Choroid plexus epithelial cell (primary cell): ENCODE measurements at regions not wholly inside any gene's neighbourhood (a gene's known extent, or its start where the extent isn't known, plus 50 kb on each side); places are given as distances from the start of the nearest gene placed in this dataset.

Experiments used
- DNase-seq: peaks from one replicate; pipeline ENCODE4 v3.0.0-alpha.2; 2010; ENCODE audit warnings: low read depth
- H3K4me3 ChIP-seq: 2 replicates; pipeline ENCODE4 v1.5.1; 2011; ENCODE audit warnings: low read depth, mild to moderate bottlenecking, control low read depth, low read length, moderate library complexity
- CTCF ChIP-seq: conservative IDR thresholded peaks from 2 replicates; pipeline ENCODE4 v1.5.1; 2011; ENCODE audit warnings: low read depth, mild to moderate bottlenecking, control low read depth, inconsistent platforms, low read length, moderate library complexity

- TF ChIP-seq CTCF: no peak
- DNase-seq: no peak
- H3K4me3 ChIP-seq: no peak overlapping the region
Measured at GRCh38 chr2:64704161-64704560, 50.4 kb upstream of the SERTAD2 start.

- no peak for TF ChIP-seq CTCF
- no peak overlapping the region for H3K4me3 ChIP-seq
- DNase-seq: no peak
Measured at GRCh38 chr2:64704996-64705395, 51.3 kb upstream of the SERTAD2 start.

- no peak for TF ChIP-seq CTCF
- H3K4me3 ChIP-seq: no peak overlapping the region
- no peak for DNase-seq
Measured at GRCh38 chr2:64707276-64707675, 53.6 kb upstream of the SERTAD2 start.

DNA sequence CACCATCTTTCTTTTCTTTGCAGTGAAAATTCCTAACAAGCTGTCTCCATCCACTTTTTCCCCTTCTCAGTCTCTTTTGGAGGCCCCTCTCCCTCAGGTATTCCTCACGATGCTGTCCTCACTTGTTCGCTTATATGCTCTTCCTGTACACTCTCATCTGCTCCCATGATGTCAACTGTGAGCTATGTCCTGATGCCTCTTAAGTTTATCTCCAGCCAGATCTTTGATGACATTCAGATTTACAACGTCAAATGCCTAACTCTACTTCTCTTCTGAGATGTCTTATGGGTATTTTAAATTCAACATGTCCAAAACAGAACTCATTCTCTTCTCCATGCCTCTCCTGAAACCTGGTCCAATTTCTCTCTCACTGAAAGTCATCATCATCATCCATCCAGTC is 55.1 kb upstream of the SERTAD2 start:
- TF ChIP-seq CTCF: no peak
- no peak overlapping the region for H3K4me3 ChIP-seq
- DNase-seq: no peak

- H3K4me3 ChIP-seq: no peak overlapping the region
- TF ChIP-seq CTCF: no peak
- DNase-seq: no peak
Measured at GRCh38 chr2:64711252-64711800, 57.6 kb upstream of the SERTAD2 start.

GRCh38 chr2:64713686-64714085 is 60.0 kb upstream of the SERTAD2 start:
- H3K4me3 ChIP-seq: no peak overlapping the region
- TF ChIP-seq CTCF: no peak
- no peak for DNase-seq

DNA sequence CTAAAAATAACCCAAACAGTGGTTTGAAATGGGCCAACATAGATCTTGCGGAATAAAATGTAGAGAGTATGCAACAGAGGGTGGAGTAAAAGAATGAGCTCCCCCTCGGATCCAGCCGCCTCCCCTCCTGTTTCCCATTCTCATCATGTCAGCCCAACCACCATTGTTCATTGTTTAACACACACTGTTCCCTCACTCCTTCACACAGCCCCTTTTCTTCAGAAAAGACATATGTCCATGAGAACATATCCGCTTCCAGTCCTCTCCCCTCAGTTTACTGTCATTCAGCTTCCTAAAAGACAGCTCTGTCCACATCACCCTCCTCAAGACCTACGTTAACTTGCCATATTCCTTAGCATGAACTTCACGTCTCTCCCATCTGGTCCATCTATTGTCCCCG is 62.9 kb upstream of the SERTAD2 start:
- TF ChIP-seq CTCF: no peak
- no peak overlapping the region for H3K4me3 ChIP-seq
- no peak for DNase-seq
